ENCODE measurements at regions not wholly inside any gene's neighbourhood (a gene's known extent, or its start where the extent isn't known, plus 50 kb on each side); places are given as distances from the start of the nearest gene placed in this dataset.

DNA sequence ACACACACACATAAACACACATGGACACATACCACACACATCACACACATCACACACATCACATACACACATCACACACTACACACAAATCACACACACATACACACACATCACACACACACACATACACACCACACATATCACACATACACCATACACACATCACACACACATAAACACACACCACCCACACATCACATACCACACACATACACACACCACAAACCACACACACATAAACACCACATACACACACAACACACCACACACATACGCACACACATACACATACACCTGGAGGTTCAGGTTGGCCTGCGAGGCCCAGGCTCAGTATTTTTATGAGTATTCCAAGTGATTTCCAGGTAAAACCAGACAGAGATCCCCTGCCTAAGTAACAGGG is 279.5 kb downstream of the FOXL1 start:
- TF ChIP-seq, protein P1, sequence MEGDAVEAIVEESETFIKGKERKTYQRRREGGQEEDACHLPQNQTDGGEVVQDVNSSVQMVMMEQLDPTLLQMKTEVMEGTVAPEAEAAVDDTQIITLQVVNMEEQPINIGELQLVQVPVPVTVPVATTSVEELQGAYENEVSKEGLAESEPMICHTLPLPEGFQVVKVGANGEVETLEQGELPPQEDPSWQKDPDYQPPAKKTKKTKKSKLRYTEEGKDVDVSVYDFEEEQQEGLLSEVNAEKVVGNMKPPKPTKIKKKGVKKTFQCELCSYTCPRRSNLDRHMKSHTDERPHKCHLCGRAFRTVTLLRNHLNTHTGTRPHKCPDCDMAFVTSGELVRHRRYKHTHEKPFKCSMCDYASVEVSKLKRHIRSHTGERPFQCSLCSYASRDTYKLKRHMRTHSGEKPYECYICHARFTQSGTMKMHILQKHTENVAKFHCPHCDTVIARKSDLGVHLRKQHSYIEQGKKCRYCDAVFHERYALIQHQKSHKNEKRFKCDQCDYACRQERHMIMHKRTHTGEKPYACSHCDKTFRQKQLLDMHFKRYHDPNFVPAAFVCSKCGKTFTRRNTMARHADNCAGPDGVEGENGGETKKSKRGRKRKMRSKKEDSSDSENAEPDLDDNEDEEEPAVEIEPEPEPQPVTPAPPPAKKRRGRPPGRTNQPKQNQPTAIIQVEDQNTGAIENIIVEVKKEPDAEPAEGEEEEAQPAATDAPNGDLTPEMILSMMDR (IDR thresholded peaks at IDR 0.05; ENCODE audit: low read depth, low read length), result no peak
- TF ChIP-seq EZH2phosphoT487 (IDR thresholded peaks at IDR 0.05; ENCODE audit: low read depth), result no peak
